Loucy (cell line): ENCODE measurements at regions not wholly inside any gene's neighbourhood (a gene's known extent, or its start where the extent isn't known, plus 50 kb on each side); places are given as distances from the start of the nearest gene placed in this dataset.

ENCODE experiments used
- H2AFZ ChIP-seq: fragments of 200-600 bp; sonication (generic); 2 replicates; pipeline ENCODE4 v1.6.0; 2016; ENCODE audit warnings: antibody characterized with exemption, mild to moderate bottlenecking, low read length, moderate library complexity
- H3F3A ChIP-seq: fragments of 200-600 bp; 2 replicates; pipeline ENCODE4 v1.6.0; 2016; ENCODE audit warnings: antibody characterized with exemption, low read depth, mild to moderate bottlenecking
- H3K27me3 ChIP-seq: fragments of 200-600 bp; sonication (generic); 2 replicates; pipeline ENCODE4 v1.6.1; 2014; ENCODE audit warnings: low read length, mild to moderate bottlenecking; ENCODE audit not compliant: insufficient read depth, poor library complexity, severe bottlenecking
- H3K36me3 ChIP-seq: fragments of 200-600 bp; sonication (generic); 2 replicates; pipeline ENCODE4 v1.6.1; 2016; ENCODE audit warnings: low read length; ENCODE audit not compliant: insufficient read depth
- H3K4me1 ChIP-seq: fragments of 200-600 bp; sonication (generic); 2 replicates; pipeline ENCODE4 v1.5.1; 2014; ENCODE audit warnings: low read length, mild to moderate bottlenecking; ENCODE audit not compliant: insufficient read depth, poor library complexity, severe bottlenecking
- H3K4me2 ChIP-seq: fragments of 200-600 bp; sonication (generic); 2 replicates; pipeline ENCODE4 v1.6.0; 2014; ENCODE audit warnings: antibody characterized with exemption, low read length, low read depth, mild to moderate bottlenecking; ENCODE audit not compliant: poor library complexity, severe bottlenecking
- H3K4me3 ChIP-seq: fragments of 200-600 bp; sonication (generic); 2 replicates; pipeline ENCODE4 v1.5.1; 2014; ENCODE audit warnings: low read length, mild to moderate bottlenecking, mixed read lengths; ENCODE audit not compliant: poor library complexity, severe bottlenecking
- H3K79me2 ChIP-seq: fragments of 200-600 bp; sonication (generic); 2 replicates; pipeline ENCODE4 v1.6.1; 2014; ENCODE audit warnings: low read length; ENCODE audit not compliant: insufficient read depth
- H3K9ac ChIP-seq: fragments of 200-600 bp; sonication (generic); 2 replicates; pipeline ENCODE4 v1.6.0; 2014; ENCODE audit warnings: mild to moderate bottlenecking, low read depth, low read length, moderate library complexity; ENCODE audit not compliant: poor library complexity, severe bottlenecking
- H3K9me2 ChIP-seq: fragments of 200-600 bp; sonication (generic); replicated peaks from 2 replicates; pipeline ENCODE4 v1.6.1; 2016; ENCODE audit warnings: low read depth, low read length, mixed read lengths
- H3K9me3 ChIP-seq: fragments of 200-600 bp; sonication (generic); 2 replicates; pipeline ENCODE4 v1.6.1; 2014; ENCODE audit warnings: mild to moderate bottlenecking, antibody characterized with exemption, low read length, low read depth; ENCODE audit not compliant: insufficient read depth
- H4K20me1 ChIP-seq: fragments of 200-600 bp; sonication (generic); 2 replicates; pipeline ENCODE4 v1.6.0; 2014; ENCODE audit warnings: antibody characterized with exemption, low read length, mild to moderate bottlenecking; ENCODE audit not compliant: insufficient read depth, poor library complexity, severe bottlenecking
- CTCF ChIP-seq: fragments of 200-600 bp; sonication (generic); conservative IDR thresholded peaks from 2 replicates; pipeline ENCODE4 v1.5.1; 2014; ENCODE audit warnings: mild to moderate bottlenecking, antibody characterized with exemption, low read length
- EZH2phosphoT487 ChIP-seq: fragments of 200-600 bp; IDR thresholded peaks from 2 replicates; pipeline ENCODE4 v1.6.1; 2018; ENCODE audit warnings: antibody characterized with exemption, mild to moderate bottlenecking, moderate library complexity, borderline replicate concordance

GRCh38 chr3:128555098-128555825 lies 62.3 kb upstream of the GATA2 start:
- no peaks in the 10 kb centered on the region for H3K9me3 ChIP-seq
- H3K27me3 ChIP-seq, result no peaks in the 10 kb centered on the region
- H3K9me2 ChIP-seq, result no peaks in the 10 kb centered on the region
- no peak for TF ChIP-seq EZH2phosphoT487
- no peak for TF ChIP-seq CTCF
- H3K4me3 ChIP-seq, result no peak overlapping the region
- no peaks in the 10 kb centered on the region for H4K20me1 ChIP-seq
- no peak overlapping the region for H2AFZ ChIP-seq
- no peaks in the 10 kb centered on the region for H3K79me2 ChIP-seq
- H3K9ac ChIP-seq, result no peak overlapping the region
- no peaks in the 10 kb centered on the region for H3K36me3 ChIP-seq
- peaks cover 19% of the 10 kb centered on the region for H3K4me1 ChIP-seq
- no peak overlapping the region for H3K4me2 ChIP-seq
- no peaks in the 10 kb centered on the region for H3F3A ChIP-seq

GRCh38 chr3:128554465-128555097 lies 61.6 kb upstream of the GATA2 start:
- Histone ChIP-seq H3K4me3 (no peak overlapping the region), H3F3A (no peaks in the 10 kb centered on the region), H3K4me2 (no peak overlapping the region)

GRCh38 chr3:128554100-128554464 lies 61.1 kb upstream of the GATA2 start:
- H3K27me3 ChIP-seq, result no peaks in the 10 kb centered on the region
- no peak overlapping the region for H3K9ac ChIP-seq
- no peaks in the 10 kb centered on the region for H3K9me2 ChIP-seq
- no peaks in the 10 kb centered on the region for H3K9me3 ChIP-seq
- TF ChIP-seq EZH2phosphoT487 (no peak), CTCF (no peak)
- H2AFZ ChIP-seq, result no peak overlapping the region
- H3K4me3 ChIP-seq, result no peak overlapping the region
- peaks cover 15% of the 10 kb centered on the region for H3K4me1 ChIP-seq
- H3F3A ChIP-seq, result no peaks in the 10 kb centered on the region
- no peak overlapping the region for H3K4me2 ChIP-seq
- H3K79me2 ChIP-seq, result no peaks in the 10 kb centered on the region
- H3K36me3 ChIP-seq, result no peaks in the 10 kb centered on the region
- no peaks in the 10 kb centered on the region for H4K20me1 ChIP-seq

More at GRCh38 chr3:128554465-128555097, 61.6 kb upstream of the GATA2 start:
- H3K9me2 ChIP-seq, result no peaks in the 10 kb centered on the region
- no peaks in the 10 kb centered on the region for H3K36me3 ChIP-seq
- no peaks in the 10 kb centered on the region for H3K9me3 ChIP-seq
- no peak overlapping the region for H2AFZ ChIP-seq
- no peak for TF ChIP-seq EZH2phosphoT487
- no peak for TF ChIP-seq CTCF
- no peaks in the 10 kb centered on the region for H3K79me2 ChIP-seq
- H3K9ac ChIP-seq, result no peak overlapping the region
- H3K4me1 ChIP-seq, result peaks cover 16% of the 10 kb centered on the region
- H4K20me1 ChIP-seq, result no peaks in the 10 kb centered on the region
- no peaks in the 10 kb centered on the region for H3K27me3 ChIP-seq
